ENCODE measurements at regions not wholly inside any gene's neighbourhood (a gene's known extent, or its start where the extent isn't known, plus 50 kb on each side); places are given as distances from the start of the nearest gene placed in this dataset.

DNA sequence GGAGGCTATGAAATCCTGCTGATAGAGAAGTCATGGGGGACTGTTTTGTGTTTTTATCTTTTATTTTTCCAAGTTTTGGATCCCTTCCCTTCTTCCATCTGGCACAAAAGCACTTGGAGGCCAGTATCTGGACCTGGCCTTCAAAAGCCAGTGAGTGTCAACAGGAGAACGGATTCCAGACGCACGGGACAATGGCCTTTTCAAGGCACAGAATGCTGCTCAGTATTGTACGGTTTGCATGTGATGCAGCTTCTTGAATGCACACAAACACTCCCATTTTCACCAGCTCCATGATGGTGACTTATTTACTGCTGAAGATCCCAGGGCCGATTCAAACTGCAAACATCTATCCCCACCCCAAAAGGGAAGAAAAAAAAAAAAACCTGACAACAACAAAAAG is 145.4 kb downstream of the CPEB2 start:
- TF ChIP-seq POLR2A (IDR thresholded peaks at IDR 0.05; ENCODE audit: low read depth, low read length): no peak
- TF ChIP-seq POLR2AphosphoS5 (IDR thresholded peaks at IDR 0.05; ENCODE audit: low read depth, low read length): no peak

Measured in GM12892 (cell line).